Stromal cell of bone marrow (primary cell): ENCODE measurements at regions not wholly inside any gene's neighbourhood (a gene's known extent, or its start where the extent isn't known, plus 50 kb on each side); places are given as distances from the start of the nearest gene placed in this dataset.

Experiments used
- DNase-seq: peaks from one replicate; pipeline ENCODE4 v3.0.0-alpha.2; 2012; ENCODE audit warnings: low read depth

DNA sequence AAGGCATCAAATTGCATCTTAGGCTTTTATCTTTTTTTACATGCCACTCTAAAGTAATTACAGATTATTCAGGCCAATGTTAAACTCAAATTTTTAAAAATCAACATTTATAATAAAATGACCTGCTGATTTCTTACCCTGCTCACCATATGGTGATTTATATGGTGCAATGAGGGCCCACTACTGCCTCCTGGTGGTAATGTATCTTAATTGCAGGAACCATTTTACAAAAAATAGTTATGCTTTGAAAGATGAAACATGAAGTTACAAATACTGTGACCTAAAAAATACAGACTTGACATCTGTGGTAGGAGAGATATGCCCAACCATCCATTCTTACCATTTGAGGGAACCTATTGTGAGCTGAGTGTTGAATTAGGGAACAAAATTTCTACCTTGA, 292.6 kb upstream of the TAS2R1 start:
- DNase-seq: no peak

DNA sequence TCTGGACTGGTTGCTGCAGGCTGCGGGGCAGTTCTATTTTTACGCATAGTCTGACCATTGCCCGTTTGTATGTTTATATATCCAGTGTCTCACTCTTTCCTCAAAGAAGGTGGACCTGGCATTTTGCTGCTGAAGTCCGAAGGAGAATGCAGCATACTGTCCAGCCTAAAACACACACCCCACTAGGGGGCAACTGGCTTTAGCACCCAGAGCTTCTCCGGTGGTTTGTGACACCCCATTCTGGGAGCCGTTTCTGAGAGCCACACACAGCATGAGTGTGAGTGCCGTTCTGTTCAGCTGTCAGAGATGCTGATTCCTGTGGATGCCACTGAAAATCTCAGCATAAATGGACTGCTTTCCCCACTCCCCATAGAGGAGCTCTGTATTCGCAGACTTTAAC, 290.5 kb upstream of the TAS2R1 start:
- no peak for DNase-seq

DNA sequence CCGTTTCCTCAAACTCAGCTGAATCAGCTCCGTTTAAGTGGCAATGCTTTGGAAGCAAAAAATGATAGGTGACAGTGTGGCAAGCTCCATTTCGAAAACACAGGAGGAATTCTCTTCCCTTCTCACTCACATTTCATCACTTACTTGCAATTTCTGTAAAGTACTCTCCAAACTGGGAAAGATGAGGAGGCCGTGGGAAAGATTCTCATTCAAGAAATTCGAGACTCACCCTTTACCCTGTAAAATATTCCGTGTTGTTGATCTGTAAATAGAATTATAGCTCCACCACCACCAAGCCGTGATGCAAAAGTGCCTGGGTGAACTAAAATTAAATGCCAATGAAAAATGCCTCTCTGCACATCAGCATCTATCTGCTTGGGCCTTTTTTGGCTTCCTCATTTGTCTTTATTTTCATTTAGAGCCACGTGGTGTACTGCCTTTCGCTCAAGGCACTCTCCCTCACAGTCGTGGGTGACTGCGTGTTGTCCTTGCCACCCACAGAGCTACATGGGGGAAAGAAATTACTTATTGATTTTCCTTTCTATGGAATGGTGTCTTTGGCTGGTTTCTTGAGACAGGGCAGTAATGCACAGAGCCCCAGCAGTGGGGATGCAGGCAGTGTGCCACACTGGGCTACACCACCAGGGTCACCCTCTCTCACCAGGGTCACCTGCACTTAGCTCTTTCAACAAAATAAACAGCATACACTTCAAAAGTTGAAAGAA, 289.3 kb upstream of the TAS2R1 start:
- DNase-seq: no peak

DNA sequence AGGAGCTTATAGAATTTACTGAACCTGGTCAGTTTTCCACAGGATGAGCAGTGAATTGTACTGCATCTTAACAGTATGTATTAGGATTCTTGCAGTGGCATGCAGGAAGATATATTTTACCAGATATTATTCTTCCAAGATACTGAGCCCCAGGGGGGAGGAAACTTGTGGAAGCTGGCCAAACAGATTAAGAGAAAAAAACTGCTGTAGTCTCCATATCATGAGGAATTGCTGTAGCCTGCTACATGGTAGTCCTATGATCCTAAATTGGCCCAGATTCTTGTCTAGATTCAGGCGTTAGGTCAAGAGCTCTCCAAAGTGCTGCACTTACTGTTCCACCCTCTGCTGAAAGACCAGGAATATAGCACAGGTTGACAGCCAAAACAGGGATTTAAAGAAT, 275.5 kb upstream of the TAS2R1 start:
- no peak for DNase-seq

DNA sequence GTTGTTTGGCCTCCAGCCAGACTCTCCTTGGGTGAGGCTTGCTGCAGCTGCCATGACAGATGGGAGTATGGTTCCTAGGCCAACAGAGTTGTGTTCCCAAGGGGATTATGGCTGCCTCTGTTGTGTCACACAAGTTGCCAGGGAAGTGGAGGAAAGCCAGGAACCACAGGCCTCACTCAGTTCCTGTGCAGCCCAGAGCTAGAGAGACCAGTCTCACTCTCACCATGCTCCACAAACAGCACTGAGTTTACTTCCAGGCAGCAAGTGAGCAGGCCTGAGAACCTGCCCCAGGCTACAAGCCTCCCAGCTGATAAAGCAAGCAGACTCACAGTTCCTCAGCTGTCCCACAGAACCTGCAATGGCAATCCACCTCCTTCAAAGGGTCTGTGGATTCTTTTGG, 273.6 kb upstream of the TAS2R1 start:
- no peak for DNase-seq

DNA sequence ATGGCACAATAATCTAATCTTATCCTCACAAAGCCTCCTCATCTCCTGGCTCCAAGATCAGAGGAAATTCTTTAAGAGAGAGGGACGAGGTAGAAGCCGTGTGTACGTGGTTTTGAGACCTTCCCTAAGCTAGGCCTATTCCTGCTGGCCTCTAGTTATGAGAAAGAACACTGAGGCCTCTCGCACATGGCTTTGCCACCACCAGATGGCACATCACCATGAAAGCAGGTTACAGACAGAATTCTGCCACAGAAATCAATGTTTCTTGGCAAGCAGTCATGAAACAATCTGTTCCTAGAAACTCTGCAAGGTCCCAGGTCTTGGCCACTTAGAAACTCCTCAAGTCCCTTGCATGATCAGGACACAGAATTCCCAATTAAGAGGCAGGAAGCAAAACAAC, 268.2 kb upstream of the TAS2R1 start:
- DNase-seq: no peak

DNA sequence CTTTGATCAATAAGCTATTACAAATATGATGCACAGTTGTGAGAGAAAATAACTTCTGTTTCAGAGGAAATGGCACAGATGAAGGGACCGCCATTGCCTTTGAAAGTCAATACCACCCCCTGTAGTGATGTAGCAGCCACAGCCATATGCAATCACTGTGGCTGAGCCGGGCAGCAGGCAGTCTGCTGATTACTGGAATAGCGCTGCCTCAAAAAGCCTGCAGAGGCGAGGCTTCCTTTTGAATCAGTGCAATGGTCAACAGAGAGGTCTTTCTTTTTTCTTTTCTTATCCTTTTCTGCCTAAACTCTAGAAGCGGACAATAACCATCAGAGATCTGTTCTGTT, 265.1 kb upstream of the TAS2R1 start:
- DNase-seq: no peak

DNA sequence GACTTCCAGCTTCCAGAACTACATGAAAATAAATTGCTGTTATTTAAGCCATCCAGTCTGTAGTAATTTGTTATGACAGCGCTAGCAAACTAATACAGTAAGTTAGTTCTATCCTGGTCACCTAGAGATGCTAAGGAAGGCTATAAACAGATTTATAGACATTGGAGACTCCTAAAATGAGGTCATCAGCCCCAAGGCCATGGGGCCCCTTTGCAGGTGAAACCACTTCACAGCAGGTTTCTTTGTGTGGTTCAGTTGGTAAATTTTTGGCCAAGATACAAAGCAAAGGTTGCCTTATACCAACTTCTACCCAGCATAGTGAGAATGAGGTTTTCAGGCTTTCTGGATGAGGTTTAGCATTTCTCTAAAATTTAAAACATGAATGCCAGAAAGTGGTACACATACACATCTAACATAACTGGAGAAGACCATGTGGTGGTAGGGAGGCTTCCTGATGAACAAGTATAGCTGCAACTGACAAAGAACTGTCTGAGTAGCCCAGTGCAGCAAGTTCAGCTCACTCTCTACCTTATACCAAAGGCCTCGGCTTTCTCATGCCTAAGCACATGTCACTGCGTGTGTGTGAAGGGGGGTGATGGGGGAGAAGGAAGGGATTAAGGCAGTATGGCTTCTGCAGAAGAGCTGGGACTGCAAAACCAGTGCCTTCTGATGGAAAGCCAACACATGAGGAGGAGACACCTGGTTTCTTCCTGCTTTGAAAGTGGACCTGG, 264.6 kb upstream of the TAS2R1 start:
- DNase-seq: no peak

DNA sequence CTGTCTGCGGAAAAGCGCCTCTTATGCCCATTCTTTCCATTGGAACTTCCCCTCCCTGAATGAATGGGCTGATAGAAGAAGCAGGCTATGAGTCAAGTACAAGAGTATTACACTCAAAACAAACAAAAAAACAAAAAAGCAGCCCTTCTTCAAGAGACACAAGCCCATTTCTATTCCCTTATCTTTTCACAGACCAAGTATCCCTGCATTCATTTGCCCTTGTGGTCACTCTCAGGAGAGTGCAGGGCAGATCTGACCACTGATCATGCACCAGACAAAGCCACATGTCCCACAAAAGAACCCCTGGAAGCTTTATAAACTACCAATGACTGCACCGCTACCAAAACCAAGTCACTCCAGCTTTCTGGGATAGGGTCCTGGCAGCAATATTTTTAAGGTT, 262.5 kb upstream of the TAS2R1 start:
- DNase-seq: no peak

DNA sequence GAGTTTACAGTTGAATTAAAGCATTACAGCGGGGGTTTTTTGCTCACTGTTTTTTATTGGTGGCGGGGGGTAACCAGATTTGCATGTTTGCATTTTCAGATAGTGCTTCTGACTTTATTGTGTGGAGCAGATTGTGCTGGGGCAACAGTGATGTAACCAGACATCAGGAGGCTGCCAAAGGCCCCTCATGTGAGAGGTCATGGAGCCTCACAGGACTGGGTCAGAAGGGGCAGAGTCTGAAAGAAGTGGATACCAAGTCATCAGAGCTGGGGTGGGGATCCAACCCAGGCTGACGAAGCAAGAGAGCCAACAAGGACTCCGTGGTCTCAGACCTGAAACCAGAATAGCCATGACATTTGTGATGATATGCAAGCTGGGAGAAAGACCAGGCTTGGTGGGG, 259.4 kb upstream of the TAS2R1 start:
- no peak for DNase-seq

DNA sequence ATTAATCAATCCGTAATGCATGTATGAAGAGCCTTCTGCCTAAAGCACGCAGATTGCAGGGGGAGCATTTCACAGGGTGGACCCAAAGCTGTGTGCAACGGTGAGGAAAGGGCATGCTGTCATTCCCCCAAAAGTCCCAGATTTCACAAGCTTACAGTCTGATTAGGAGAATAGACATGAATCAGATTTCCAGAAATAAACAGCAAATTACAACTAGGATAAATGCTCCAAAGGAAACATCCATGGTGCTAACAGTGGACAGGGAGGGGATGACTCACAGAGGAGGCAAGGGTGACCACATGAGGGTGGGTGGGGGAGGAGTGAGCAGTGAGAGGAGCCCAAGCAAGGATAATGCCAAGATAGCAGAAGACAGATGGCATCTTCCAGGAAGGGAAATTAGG, 258.4 kb upstream of the TAS2R1 start:
- peak; percentile 85 for DNase-seq

DNA sequence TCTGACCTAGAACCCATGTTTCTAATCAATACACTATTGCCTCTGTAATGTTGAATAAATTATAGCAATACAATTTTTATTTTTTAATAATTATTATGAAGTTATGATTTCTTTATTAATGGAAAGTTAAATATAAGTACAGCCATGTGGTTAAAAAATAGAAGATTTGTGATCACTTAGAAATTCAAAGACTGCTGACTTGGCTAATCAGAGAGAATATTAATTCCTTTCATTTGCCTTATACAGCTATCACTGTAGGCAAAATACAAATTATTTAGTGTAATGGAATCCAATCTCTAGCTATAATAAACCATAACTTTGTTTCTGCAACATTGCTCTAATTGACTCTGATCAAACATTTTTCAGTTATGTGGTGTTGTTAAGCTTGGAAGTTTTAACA, 255.0 kb upstream of the TAS2R1 start:
- DNase-seq: no peak

DNA sequence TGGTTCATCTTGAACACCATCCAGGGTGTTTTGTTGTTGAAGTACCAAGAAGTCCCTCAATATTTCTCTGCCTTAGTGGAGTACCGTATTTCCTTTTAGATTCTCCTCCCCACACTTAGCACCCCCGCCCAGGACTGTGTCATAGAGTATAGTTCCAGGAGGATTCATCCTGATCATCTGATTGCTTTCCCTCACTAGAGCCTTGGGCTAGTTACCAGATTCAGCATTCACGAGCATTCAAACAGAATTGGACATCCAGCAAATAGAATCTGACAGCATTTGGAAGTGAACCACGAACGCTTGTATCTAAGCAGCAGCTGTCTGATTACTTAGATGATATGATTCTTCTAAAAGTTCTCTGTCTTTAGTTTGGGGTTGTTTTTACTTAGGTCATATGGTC, 248.1 kb upstream of the TAS2R1 start:
- peak; percentile 22 for DNase-seq

DNA sequence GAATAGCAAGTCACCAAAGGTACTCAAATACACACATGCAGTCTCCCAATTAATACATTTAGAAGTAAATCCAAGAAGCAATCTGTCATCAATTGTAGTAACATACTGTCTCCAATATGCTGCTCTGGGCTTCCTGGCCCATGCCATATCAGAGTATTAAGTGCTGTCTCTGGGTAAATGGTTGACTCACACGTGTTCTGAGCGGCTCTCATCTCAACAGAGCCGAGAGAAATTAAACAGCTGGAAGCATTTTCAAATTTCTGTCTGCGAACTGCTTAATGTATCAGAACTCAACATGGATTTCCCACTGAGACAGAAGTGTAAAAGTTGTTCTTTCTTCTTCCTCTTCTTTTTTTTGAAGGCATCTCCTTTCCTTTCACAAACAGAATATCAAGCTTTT, 247.3 kb upstream of the TAS2R1 start:
- no peak for DNase-seq

DNA sequence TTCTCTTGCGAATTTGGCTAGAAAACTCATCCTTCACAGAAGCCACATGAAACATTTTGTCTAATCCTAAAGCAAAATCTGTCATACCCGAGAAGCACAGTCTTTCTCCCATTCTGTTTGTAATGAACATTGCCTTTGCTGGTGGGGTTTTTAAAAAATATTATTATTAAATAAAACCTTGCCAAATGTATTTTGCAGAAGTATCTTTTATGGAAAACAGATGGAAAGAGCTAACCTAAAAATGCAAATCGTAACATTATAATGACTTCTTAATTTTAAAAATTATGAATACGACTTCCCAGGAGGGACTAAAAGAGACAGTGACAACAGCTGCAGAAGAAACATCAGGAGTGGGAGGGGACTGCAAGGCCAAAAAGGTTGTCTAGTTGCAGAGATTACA, 246.3 kb upstream of the TAS2R1 start:
- DNase-seq: no peak

DNA sequence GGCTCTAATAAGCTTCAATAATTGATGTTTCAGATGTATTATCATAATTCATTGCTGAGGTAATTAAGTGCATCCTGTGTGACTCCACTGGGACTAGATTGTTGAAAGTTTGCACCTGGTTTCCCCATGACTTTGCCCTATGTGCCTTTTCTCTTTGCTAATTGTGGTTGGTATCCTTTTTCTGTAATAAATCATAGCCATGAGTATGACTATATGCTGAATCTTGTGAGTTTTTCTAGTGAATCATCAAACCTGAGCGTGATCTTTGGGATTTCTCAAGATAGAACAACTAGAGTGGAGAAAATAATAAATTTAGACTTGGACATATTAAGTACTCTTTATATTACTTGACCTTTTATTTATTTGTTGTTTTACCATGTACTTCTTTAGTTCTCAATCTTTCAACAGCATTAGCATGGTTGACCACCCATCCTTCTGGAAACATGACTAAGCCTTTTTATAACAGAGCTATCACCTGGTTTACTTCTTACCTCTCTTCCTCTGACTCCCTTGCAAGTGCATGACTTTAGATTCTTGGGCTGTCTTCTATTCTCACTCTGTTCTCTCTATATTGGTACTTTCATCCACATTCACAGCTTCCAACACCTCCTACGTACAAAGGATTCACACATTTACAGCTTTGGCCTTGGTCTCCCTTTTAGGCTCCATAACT, 239.6 kb upstream of the TAS2R1 start:
- no peak for DNase-seq

DNA sequence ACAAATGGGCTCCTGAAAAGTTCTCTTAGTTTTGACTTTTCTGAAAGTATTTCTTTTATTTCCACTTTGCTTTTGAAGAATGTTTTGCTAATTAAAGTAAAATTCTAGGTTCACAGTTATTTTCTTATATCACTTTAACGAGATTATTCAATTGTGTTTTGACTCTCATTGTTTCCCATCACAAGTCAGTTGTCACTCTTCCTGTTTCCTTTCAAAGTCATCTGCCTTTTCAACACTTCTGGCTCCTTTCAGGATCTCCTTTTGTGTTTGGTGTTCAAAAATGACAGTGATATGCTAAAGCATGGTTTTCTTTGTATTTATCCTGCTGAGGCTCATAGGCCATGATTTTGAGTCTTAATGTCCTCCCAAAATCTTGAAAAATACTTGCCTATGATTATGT, 235.4 kb upstream of the TAS2R1 start:
- no peak for DNase-seq

DNA sequence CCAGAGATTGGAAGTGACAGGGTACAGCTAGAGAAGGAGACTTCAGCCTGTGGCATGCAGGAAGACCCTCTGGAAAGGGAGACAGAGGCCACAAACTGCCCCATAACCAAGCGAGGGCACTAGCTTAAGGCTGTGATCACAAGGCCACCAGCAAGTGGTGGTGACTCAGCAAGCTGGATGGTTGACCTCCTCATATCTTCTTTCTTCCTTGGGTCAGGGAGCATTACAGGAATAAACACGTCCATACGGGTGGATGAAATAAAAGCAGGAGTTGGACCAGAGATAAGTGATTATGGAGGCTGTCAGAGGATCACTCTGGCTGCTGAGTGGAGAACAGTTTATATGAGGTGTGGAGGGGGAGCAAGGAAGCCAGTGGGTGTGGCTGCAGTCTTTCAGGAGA, 234.6 kb upstream of the TAS2R1 start:
- no peak for DNase-seq

DNA sequence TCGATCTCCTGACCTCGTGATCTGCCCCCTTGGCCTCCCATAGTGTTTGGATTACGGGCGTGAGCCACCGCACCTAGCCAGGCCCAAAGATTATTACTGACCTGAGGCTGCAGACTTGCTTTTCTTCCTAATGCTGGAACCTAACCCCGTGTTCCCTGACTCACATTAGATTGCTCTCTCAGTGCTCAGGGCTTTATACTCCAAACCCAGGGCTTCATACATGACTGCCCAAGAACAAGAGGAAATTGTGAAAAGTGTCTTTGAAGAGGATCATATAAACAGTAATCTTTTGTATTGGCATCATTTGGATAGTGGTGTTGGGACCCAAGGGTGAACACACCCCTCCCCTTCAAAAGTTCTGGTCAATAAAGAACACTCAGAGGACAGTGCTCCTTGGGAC, 233.3 kb upstream of the TAS2R1 start:
- no peak for DNase-seq

DNA sequence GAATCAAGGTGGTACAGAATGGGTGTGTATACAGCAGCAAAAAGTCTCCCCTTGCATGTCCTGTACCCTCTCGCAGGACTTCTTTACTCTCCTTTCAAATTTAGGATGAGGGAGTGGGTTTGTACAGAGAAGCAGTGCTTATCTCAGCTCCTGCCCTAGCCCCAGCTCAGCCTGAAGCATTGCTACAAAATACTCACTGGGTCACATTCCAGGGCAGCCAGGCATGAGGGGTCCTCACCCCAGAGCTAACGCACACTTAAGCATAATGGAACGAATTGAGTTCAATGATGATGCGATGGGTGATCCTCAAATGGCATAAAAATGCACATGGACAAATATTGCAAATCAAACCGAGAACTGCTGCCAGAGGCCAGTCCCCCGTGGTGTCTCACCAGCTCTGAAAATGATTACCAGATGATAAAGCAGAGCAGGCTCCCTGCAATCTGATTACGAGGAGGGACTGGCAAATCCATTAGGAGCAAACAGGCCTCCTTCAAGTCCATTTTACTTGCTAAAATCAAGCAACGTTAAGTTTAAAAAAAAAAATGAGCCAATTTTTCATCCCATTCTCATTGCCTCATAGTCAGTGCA, 231.6 kb upstream of the TAS2R1 start:
- peak; percentile 9 for DNase-seq

DNA sequence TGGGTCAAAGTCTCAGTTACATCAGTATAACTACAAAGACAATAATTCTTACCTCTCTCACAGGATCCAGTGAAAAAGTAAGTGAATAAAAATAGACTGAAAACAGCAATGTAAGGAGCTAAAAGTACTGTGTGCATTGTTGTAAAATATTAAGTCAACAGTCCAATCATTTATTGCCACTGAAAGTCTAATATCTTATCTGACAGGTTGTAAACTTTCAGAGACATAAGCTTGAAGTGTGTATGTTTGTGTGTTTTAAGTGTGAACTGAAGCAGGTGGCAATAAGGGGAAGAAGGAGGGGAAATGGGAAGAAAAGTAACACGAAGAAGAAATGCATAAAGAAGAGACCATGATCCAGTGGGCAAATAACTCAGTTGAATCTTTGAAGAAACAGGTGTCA, 229.7 kb upstream of the TAS2R1 start:
- no peak for DNase-seq

DNA sequence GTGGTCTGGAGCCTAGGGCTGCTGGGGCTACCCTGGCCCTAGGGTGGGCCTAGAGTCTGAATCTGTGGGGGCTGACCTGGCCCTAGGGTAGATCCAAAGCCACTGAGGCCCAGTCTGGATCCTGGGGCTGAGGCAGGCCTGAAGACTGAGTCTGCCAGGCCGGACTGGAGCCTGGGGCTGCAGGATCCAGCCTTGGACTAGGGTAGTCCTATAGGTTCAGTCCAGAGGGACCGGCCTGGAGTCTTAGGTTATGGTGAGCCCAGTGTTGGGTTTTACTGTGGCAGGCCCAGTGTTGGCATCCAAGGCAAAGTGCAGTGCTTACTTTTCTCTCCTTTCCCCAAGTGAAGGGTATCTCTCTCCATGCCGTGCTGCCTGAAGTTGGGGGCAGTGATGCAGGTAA, 227.9 kb upstream of the TAS2R1 start:
- no peak for DNase-seq

DNA sequence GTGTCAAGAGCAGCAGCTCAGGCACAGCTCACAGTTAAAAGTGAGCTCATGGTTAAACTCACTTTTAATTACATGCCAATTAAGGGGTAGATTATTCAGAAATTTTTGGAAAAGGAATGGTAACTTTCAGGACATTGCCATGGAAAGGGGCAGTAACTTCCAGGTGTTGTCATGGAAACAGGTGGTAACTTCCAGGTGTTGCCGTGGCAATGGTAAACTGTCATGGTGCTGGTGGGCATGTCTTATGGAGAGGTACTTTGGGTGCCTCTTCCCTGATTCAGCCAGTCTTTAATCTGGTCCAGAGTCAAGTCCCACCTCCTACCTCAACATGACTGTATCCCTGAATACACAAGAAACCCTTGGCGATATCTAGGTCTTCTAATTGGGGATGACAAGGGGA, 223.2 kb upstream of the TAS2R1 start:
- no peak for DNase-seq
